ENCODE measurements at regions not wholly inside any gene's neighbourhood (a gene's known extent, or its start where the extent isn't known, plus 50 kb on each side); places are given as distances from the start of the nearest gene placed in this dataset.
A peak's percentile ranks its signal among the peaks of the same experiment; 100 is the strongest.

- DNase-seq (ENCODE audit: low read depth), result no peak
- no peak for TF ChIP-seq CTCF (IDR thresholded peaks at IDR 0.05; ENCODE audit: control insufficient read depth, extremely low read depth, insufficient read depth)
- H3K4me3 ChIP-seq (ENCODE audit: low read depth, low read length), result no peak overlapping the region
Measured at GRCh38 chr12:74051848-74052247, 485.8 kb upstream of the ATXN7L3B start.

DNA sequence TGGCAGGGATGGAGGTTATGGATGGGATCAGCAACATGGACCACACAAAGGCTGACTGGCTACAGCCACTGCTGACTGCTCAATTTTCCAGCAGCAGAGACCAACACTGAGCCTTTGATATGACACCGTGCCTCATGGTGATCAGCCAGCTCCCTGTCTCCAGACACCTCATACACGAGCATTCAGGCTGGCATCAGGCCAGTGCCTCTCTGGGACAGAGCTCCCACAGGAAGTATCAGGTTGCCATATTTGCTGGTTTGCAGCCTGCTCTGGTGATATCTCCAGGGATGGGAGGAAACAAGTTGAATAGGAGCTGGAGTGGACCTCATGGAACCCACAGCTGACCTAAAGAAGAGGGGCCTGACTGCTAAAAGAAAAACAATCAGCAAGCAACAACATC lies 471.2 kb upstream of the ATXN7L3B start:
- H3K4me3 ChIP-seq (ENCODE audit: low read depth, low read length), result no peak overlapping the region
- DNase-seq (ENCODE audit: low read depth), result no peak
- TF ChIP-seq CTCF (IDR thresholded peaks at IDR 0.05; ENCODE audit: control insufficient read depth, extremely low read depth, insufficient read depth), result no peak

DNA sequence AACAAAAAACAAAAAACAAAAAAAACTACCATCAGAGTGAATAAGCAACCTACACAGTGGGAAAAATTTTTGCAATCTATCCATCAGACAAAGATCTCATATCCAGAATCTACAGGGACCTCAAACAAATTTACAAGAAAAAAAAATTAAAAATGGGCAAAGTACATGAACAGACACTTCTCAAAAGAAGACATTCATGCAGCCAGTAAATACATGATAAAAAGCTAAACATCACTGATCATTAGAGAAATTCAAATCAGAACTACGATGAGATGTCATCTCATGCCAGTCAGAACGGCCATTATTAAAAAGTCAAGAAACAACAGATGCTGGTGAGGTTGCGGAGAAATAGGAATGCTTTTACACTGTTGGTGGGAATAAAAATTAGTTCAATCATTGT lies 466.5 kb upstream of the ATXN7L3B start:
- no peak overlapping the region for H3K4me3 ChIP-seq (ENCODE audit: low read depth, low read length)
- no peak for DNase-seq (ENCODE audit: low read depth)
- no peak for TF ChIP-seq CTCF (IDR thresholded peaks at IDR 0.05; ENCODE audit: control insufficient read depth, extremely low read depth, insufficient read depth)

- no peak for TF ChIP-seq CTCF (IDR thresholded peaks at IDR 0.05; ENCODE audit: control insufficient read depth, extremely low read depth, insufficient read depth)
- H3K4me3 ChIP-seq (ENCODE audit: low read depth, low read length), result no peak overlapping the region
- DNase-seq (ENCODE audit: low read depth), result no peak
Measured at GRCh38 chr12:74076918-74077317, 460.7 kb upstream of the ATXN7L3B start.

DNA sequence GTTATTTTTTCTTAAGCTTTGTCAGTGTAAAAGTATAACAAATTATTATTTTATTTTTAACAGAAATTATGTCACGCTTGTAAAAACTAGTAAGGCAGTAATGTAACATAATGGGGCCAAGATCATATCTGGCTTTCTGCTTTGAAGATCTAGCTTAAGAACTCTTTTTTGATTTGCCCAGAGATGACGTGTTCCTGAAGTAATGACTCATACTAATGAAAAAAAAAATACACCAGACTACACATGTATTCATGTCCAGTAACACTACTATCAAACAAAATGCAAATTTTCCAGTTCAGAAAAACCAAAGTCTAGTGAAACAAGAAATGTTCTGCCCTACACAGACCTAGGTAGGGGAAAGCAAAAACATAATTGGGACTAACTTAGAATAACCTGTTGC lies 432.2 kb upstream of the ATXN7L3B start:
- no peak for TF ChIP-seq CTCF (IDR thresholded peaks at IDR 0.05; ENCODE audit: control insufficient read depth, extremely low read depth, insufficient read depth)
- H3K4me3 ChIP-seq (ENCODE audit: low read depth, low read length), result no peak overlapping the region
- no peak for DNase-seq (ENCODE audit: low read depth)

DNA sequence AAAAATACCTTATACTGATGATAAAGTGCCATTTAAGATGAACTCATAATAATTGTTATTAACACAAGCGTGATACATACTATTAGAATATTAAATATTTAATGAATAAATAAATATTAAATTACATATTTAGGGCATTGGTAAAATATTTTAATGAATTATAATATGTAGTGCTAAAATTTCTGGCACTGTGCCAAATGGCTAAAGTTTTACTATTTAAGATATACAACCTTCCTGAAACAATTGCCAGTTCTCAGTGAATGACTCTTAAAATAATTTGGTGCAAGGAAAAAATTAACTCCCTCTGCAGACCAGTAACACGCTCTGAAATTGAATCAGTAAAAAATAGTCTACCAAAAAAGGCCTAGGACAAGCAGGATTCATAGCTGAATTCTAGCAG lies 428.9 kb upstream of the ATXN7L3B start:
- DNase-seq (ENCODE audit: low read depth), result no peak
- TF ChIP-seq CTCF (IDR thresholded peaks at IDR 0.05; ENCODE audit: control insufficient read depth, extremely low read depth, insufficient read depth), result no peak

DNA sequence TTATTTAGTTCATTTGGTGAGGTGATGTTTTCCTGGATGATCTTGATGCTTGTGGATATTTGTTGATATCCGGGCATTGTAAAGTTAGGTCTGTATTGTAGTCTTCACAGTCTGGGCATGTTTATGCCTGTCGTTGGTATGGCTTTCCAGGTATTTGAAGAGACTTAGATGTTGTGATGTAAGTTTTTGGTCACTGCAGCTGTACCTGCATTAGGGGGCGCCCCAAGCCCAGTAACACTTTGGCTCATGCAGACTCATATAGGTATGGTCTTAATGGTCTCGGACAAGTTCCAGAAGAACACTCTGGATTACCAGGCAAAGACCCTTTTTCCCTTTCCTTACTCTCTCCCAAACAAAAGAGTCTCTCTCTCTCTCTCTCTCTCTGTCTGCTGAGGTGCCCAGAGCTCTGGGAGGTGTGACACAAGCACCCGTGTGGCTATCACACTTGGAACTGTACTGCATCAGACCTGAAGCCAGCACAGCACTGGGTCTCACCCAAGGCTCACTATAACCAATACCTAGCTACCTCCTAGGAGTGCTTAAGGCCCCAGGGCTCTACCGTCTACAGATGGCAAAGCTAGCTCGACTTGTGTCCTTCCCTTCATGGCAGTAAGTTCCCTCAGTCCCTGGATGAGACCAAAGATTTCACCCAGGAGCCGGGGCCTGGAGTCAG lies 425.8 kb upstream of the ATXN7L3B start:
- peak; percentile 57 for TF ChIP-seq CTCF (IDR thresholded peaks at IDR 0.05; ENCODE audit: control insufficient read depth, extremely low read depth, insufficient read depth)
- no peak for DNase-seq (ENCODE audit: low read depth)
- H3K4me3 ChIP-seq (ENCODE audit: low read depth, low read length), result no peak overlapping the region

More for the DNA sequence above, 428.9 kb upstream of the ATXN7L3B start:
- no peak overlapping the region for H3K4me3 ChIP-seq (ENCODE audit: low read depth, low read length)

Data from LNCaP clone FGC (cell line).